GM12878 (cell line): ENCODE measurements at regions not wholly inside any gene's neighbourhood (a gene's known extent, or its start where the extent isn't known, plus 50 kb on each side); places are given as distances from the start of the nearest gene placed in this dataset.

Source experiments
- ATAC-seq: fragments of 200-7000 bp; cut with Tn5 transposase; 3 replicates; pipeline ENCODE4 v1.9.1; 2020; ENCODE audit warnings: mild to moderate bottlenecking, moderate library complexity
- BruUV-seq: library from RNA; stranded (reverse); fragments of 400-500 nt; replicated peaks from 2 replicates; lab custom pipeline; 2021; lab: Mats Ljungman, UMichigan
- CTCF ChIA-PET: fragments of 300-600 bp; sonication (Branson Sonifier 250); formaldehyde crosslinking; extraction: SDS; loops from one replicate; lab custom pipeline; 2021; ENCODE audit warnings: inconsistent platforms; lab: Yijun Ruan, JAX
- POLR2A ChIA-PET: fragments of 350-600 bp; formaldehyde crosslinking; extraction: SDS; loops from one replicate; lab custom pipeline; 2021; ENCODE audit warnings: inconsistent platforms; lab: Charles Lee
- RAD21 ChIA-PET: fragments of 300-600 bp; sonication (Branson Sonifier 250); formaldehyde crosslinking; loops from one replicate; lab custom pipeline; 2023; ENCODE audit warnings: antibody characterized with exemption; ENCODE audit not compliant: unreplicated experiment; lab: Charles Lee
- SMC1A ChIA-PET: fragments of 300-600 bp; sonication (Branson Sonifier 250); formaldehyde crosslinking; loops from one replicate; lab custom pipeline; 2023; ENCODE audit not compliant: unreplicated experiment, uncharacterized antibody; lab: Charles Lee
- DNase-seq: peaks from one replicate; pipeline ENCODE4 v3.0.0-alpha.2; 2011; ENCODE audit warnings: low read depth, low spot score
- FAIRE-seq: peaks from 3 replicates; lab custom pipeline; 2011; peaks lifted over from hg19 to GRCh38; lab: Jason Lieb, UNC
- H2AFZ ChIP-seq: 2 replicates; pipeline ENCODE4 v1.6.0; 2011; ENCODE audit warnings: low read depth, low read length, control low read depth; ENCODE audit not compliant: control insufficient read depth
- H3K27ac ChIP-seq: 2 replicates; pipeline ENCODE4 v1.5.1; 2011; ENCODE audit warnings: control low read depth; ENCODE audit not compliant: control insufficient read depth, insufficient read depth
- H3K27me3 ChIP-seq, 2 experiments: replicated peaks in 1 of 2; 2 replicates each; pipeline versions ENCODE4 v1.6.0 to v1.6.1; 2011; ENCODE audit warnings: low read length in 1 of 2; ENCODE audit not compliant: control insufficient read depth in 2 of 2, insufficient read depth in 2 of 2
- H3K36me3 ChIP-seq, 2 experiments: 2 replicates each; pipeline ENCODE4 v1.5.1; 2011; ENCODE audit warnings: low read length in 1 of 2; ENCODE audit not compliant: control insufficient read depth in 2 of 2, insufficient read depth in 2 of 2
- H3K4me1 ChIP-seq: 2 replicates; pipeline ENCODE4 v1.6.1; 2011; ENCODE audit warnings: mild to moderate bottlenecking, low read length, moderate library complexity, mixed read lengths; ENCODE audit not compliant: control insufficient read depth, insufficient read depth
- H3K4me2 ChIP-seq: 2 replicates; pipeline ENCODE4 v1.6.0; 2011; ENCODE audit warnings: control low read depth; ENCODE audit not compliant: control insufficient read depth, insufficient read depth
- H3K4me3 ChIP-seq: fragments of 200-600 bp; sonication (generic); 2 replicates; pipeline ENCODE4 v1.5.1; 2016
- H3K79me2 ChIP-seq: 2 replicates; pipeline ENCODE4 v1.6.0; 2011; ENCODE audit warnings: low read length; ENCODE audit not compliant: control insufficient read depth, insufficient read depth
- H3K9ac ChIP-seq: 2 replicates; pipeline ENCODE4 v1.8.0; 2011; ENCODE audit warnings: low read length, control low read depth, mixed read lengths; ENCODE audit not compliant: control insufficient read depth, insufficient read depth
- H3K9me3 ChIP-seq: replicated peaks from 3 replicates; pipeline ENCODE4 v1.5.1; 2011; ENCODE audit warnings: mild to moderate bottlenecking, low read length; ENCODE audit not compliant: control insufficient read depth, insufficient read depth
- H4K20me1 ChIP-seq: 2 replicates; pipeline ENCODE4 v1.6.0; 2011; ENCODE audit not compliant: control insufficient read depth, insufficient read depth
- BHLHE40 ChIP-seq, 2 experiments: fragments of 450-650 bp in 1 of 2; IDR thresholded peaks; 2 replicates each; pipeline ENCODE4 v1.6.1; 2011 to 2017; ENCODE audit warnings: low read depth in 2 of 2, borderline replicate concordance in 1 of 2, improper control_type of control experiment in 1 of 2, low read length in 1 of 2, mild to moderate bottlenecking in 1 of 2
- CHD2 ChIP-seq: IDR thresholded peaks from 2 replicates; pipeline ENCODE4 v1.6.1; 2011; ENCODE audit warnings: low read depth, low read length, improper control_type of control experiment, borderline replicate concordance
- CHD4 ChIP-seq: fragments of 200-600 bp; sonication (generic); IDR thresholded peaks from 2 replicates; pipeline ENCODE4 v1.6.1; 2016; ENCODE audit warnings: mild to moderate bottlenecking
- CREB1 ChIP-seq: IDR thresholded peaks from 2 replicates; pipeline ENCODE4 v1.6.1; 2012; ENCODE audit warnings: low read depth, mild to moderate bottlenecking, inconsistent platforms
- CREM ChIP-seq: IDR thresholded peaks from 2 replicates; pipeline ENCODE4 v1.6.1; 2014; ENCODE audit warnings: antibody characterized with exemption, low read depth
- CTCF ChIP-seq, 3 experiments: IDR thresholded peaks in 2 of 3; conservative IDR thresholded peaks in 1 of 3; 2 replicates each; pipeline ENCODE4 v1.5.1; 2011; ENCODE audit warnings: low read depth in 3 of 3, low read length in 3 of 3, mild to moderate bottlenecking in 3 of 3, control low read depth in 2 of 3, moderate library complexity in 2 of 3, inconsistent platforms in 1 of 3, mixed read lengths in 1 of 3; ENCODE audit not compliant: control insufficient read depth in 2 of 3, insufficient read depth in 1 of 3; ENCODE audit errors: extremely low read depth in 1 of 3
- DPF2 ChIP-seq: fragments of 450-650 bp; IDR thresholded peaks from 2 replicates; pipeline ENCODE4 v1.6.1; 2017; ENCODE audit warnings: mild to moderate bottlenecking
- EED ChIP-seq: sonication (generic); IDR thresholded peaks from 2 replicates; pipeline ENCODE4 v1.6.1; 2016; ENCODE audit warnings: antibody characterized with exemption, low read depth
- MAX ChIP-seq: IDR thresholded peaks from 2 replicates; pipeline ENCODE4 v1.6.1; 2012; ENCODE audit warnings: low read depth, low read length, improper control_type of control experiment
- MTA2 ChIP-seq: fragments of 450-650 bp; IDR thresholded peaks from 2 replicates; pipeline ENCODE4 v1.6.1; 2016; ENCODE audit warnings: low read depth, mild to moderate bottlenecking, moderate library complexity
- NBN ChIP-seq: fragments of 450-650 bp; IDR thresholded peaks from 2 replicates; pipeline ENCODE4 v1.6.1; 2016
- NR2C2 ChIP-seq: IDR thresholded peaks from 2 replicates; pipeline ENCODE4 v1.6.1; 2011; ENCODE audit warnings: borderline replicate concordance, low read depth; ENCODE audit not compliant: control insufficient read depth, insufficient read length
- NRF1 ChIP-seq: conservative IDR thresholded peaks from 2 replicates; pipeline ENCODE4 v1.6.1; 2011; ENCODE audit warnings: mild to moderate bottlenecking, low read depth, low read length, improper control_type of control experiment
- RELA ChIP-seq: fragments of 450-650 bp; IDR thresholded peaks from 2 replicates; pipeline ENCODE4 v1.8.0; 2014; ENCODE audit warnings: borderline replicate concordance; ENCODE audit not compliant: partially characterized antibody
- SKIL ChIP-seq: fragments of 450-650 bp; IDR thresholded peaks from 2 replicates; pipeline ENCODE4 v1.6.1; 2017; ENCODE audit warnings: mild to moderate bottlenecking, low read depth, inconsistent platforms; ENCODE audit not compliant: poor library complexity, severe bottlenecking
- TCF3 ChIP-seq: IDR thresholded peaks from 2 replicates; pipeline ENCODE4 v1.6.1; 2012; ENCODE audit warnings: low read depth, mild to moderate bottlenecking, low read length, borderline replicate concordance; ENCODE audit not compliant: insufficient read depth
- WRNIP1 ChIP-seq: IDR thresholded peaks from 2 replicates; pipeline ENCODE4 v1.6.1; 2011; ENCODE audit warnings: low read depth, low read length, improper control_type of control experiment, borderline replicate concordance
- WGBS: methylation state at CpG from one replicate; pipeline ENCODE4 v1.1.6; 2016; ENCODE audit warnings: low lambda C conversion rate; ENCODE audit not compliant: insufficient replicate concordance, insufficient coverage; ENCODE audit errors: missing lambda C conversion rate; 5-methylcytosine and 5-hydroxymethylcytosine counted together
- in situ Hi-C: fragments of 300-500 bp; cut with MboI; formaldehyde crosslinking; loops from 9 replicates; pipeline ENCODE4 v1.14.3; 2018; ENCODE audit warnings: mixed read lengths
- intact Hi-C: fragments of 100-400 bp; cut with micrococcal nuclease; formaldehyde crosslinking; loops from one replicate; pipeline ENCODE4 v1.14.2; 2022; ENCODE audit not compliant: unreplicated experiment
- TF ChIP-seq, protein P1 (sequence below): IDR thresholded peaks from 2 replicates; pipeline ENCODE4 v1.6.1; 2011; ENCODE audit warnings: mild to moderate bottlenecking, low read depth, low read length, moderate library complexity; ENCODE audit not compliant: insufficient replicate concordance

DNA sequence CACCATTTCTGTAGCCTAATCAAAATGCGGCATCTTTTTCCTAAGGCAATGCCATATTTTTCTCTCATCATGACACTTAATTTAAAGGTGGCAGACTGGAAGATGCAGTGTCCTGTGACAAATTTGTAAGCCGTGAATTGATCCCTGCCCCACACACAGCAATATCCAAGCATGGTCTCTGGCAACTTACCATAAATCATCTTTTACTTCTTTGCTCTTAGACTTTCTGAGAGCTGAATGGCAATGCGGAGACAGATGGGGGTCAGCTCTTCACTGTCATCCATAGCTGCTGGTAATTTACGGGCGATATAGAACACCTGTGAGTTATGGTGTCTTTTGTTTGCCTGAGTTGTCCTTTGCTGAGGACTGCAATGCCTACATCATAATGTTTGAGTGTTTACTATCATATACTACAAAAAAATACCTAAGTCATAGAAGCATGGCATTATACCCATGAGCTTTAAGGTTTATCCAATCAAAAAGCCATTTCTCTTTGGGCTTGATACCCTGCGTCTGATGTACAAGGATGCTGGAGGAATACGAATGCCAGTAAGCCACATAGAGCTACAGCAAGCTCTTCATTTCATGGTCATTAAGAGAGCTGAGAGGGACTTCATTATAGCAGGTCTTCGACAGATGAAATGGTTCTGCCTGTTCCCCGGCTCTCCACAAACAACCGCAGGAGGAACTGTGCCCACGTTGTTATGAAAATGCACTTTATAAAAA lies 148.1 kb downstream of the TRIML1 start:
- TF ChIP-seq CREM (no peak), MAX (no peak), CHD2 (no peak), BHLHE40 (IDR thresholded peaks at IDR 0.05; ENCODE audit: borderline replicate concordance in 1 of 2, low read depth in 2 of 2, low read length in 1 of 2) (no peak), DPF2 (no peak), EED (no peak), NRF1 (no peak), WRNIP1 (no peak), RELA (no peak), CHD4 (no peak), NBN (no peak), CTCF (IDR thresholded peaks at IDR 0.05 in 2 of 3, conservative IDR thresholded peaks at IDR 0.05 in 1 of 3; ENCODE audit: control insufficient read depth in 2 of 3, extremely low read depth in 1 of 3, insufficient read depth in 1 of 3, low read depth in 3 of 3, low read length in 3 of 3) (no peak), SKIL (no peak), NR2C2 (no peak), TCF3 (no peak), MTA2 (no peak), CREB1 (no peak)
- TF ChIP-seq, protein P1, sequence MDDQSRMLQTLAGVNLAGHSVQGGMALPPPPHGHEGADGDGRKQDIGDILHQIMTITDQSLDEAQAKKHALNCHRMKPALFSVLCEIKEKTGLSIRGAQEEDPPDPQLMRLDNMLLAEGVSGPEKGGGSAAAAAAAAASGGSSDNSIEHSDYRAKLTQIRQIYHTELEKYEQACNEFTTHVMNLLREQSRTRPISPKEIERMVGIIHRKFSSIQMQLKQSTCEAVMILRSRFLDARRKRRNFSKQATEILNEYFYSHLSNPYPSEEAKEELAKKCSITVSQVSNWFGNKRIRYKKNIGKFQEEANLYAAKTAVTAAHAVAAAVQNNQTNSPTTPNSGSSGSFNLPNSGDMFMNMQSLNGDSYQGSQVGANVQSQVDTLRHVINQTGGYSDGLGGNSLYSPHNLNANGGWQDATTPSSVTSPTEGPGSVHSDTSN = no peak
- Histone ChIP-seq H3K27me3 (no peaks in the 10 kb centered on the region), H3K9ac (no peak overlapping the region), H4K20me1 (no peaks in the 10 kb centered on the region), H3K27ac (no peak overlapping the region), H3K36me3 (no peaks in the 10 kb centered on the region), H3K4me2 (no peak overlapping the region), H3K79me2 (no peaks in the 10 kb centered on the region), H3K4me1 (no peaks in the 10 kb centered on the region), H2AFZ (no peak overlapping the region), H3K4me3 (no peak overlapping the region), H3K9me3 (no peaks in the 10 kb centered on the region; the same call in 2 of the 3 replicates)
- no peak for DNase-seq
- BruUV-seq = no TSS peak
- intact Hi-C loops (no loop called here), in situ Hi-C loops (no loop called here)
- ChIA-PET SMC1A (no interaction called here), POLR2A (no interaction called here), RAD21 (no interaction called here), CTCF (no interaction called here)
- WGBS = 58% methylated on average over 11 of the region's 11 CpGs
- FAIRE-seq = no peak
- no peak for ATAC-seq
